SK-N-DZ (cell line): ENCODE measurements at regions not wholly inside any gene's neighbourhood (a gene's known extent, or its start where the extent isn't known, plus 50 kb on each side); places are given as distances from the start of the nearest gene placed in this dataset.
A peak's percentile ranks its signal among the peaks of the same experiment; 100 is the strongest.

Experiments used
- DNase-seq: peaks from one replicate; pipeline ENCODE4 v3.0.0-alpha.2; 2015; ENCODE audit warnings: low spot score

DNA sequence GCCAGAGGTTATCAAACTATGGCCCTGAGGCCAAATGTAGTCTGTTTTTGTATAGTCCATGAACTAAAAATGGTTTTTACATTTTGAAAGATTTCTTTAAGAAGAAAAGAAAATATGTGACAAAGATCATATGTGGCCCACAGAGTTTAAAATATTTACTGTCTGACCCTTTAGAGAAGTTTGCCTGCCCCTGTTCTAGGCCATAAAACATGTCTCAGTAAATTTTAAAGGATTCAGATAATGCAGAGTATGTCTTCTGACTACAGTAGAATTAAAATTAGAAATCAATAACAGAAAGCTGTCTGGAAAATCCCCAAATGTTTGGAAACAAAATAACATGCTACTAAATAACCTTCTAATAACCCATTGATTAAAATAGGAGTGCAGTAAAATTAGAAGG lies 86.3 kb downstream of the KCNRG start:
- DNase-seq: no peak

DNA sequence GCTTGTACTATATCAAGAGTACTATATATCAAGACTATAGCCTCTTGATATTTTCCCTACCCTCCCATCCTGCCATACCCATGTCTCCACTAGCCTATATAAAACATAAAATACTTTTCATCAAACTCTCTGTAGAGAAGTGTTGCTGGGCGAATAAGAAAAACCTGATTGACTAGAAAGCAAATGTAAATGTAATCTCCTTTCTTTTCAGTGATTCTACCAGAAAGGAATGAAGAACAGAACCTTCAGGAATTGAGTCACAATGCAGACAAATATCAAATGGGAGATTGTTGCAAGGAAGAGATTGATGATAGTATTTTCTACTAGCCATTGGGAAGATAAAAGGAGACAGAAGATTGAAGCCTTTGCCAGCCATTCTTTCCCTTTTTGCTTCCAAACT lies 89.2 kb downstream of the KCNRG start:
- DNase-seq: no peak

DNA sequence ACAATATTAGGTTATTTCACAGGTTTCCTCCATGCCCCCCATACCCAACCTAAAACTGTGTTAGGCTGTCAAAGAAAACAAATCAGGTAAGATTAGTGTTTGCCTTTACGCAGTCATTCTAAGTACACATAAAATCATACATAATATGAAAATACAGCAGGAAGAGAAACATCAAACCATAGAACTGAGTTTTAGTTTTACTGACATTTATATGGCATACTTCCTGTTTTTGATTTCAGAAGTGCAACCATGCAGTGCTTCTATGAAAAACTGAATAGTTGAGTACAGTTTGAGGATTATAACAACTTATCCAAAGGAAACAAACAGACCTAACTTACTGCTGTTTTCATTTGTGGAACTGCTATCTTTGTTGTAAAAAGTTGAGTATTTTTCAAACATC lies 91.3 kb downstream of the KCNRG start:
- DNase-seq: no peak

DNA sequence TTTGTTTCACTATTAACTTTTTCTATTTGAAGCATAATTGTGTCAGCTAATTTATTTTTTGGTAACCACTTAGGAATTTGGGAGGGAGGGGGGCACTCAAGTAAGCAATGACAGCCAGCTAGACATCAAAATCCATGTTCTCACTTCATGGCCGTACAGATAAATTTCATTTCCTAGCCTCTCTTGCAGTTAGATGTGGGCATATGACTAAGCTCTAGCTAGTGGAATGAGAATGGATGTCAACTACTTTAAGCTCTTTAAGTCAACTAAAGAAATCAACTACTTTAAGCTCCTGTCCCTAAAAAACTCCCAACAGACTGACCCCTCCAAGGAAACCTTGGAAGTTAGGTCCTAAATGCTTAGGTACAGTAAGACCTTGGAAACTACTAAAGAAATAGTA lies 92.0 kb downstream of the KCNRG start:
- DNase-seq: no peak

DNA sequence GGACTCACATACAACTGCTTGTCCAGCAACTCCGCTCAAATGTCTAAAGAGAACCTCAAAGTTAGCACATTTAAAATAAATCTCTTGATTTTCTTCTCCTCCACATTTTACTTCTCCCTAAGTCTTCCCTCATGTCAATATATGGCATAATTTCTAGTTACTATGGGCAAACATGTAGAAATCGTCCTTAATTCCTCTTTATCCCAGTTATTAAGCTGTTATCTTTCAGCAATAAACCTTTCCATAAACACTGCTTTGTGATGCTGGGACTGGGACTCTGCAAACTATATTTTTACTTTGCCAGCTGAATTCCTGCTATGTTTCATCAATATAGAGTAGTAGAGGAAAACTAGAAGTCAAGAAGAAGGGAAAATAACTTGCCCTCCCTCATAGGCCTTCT lies 99.7 kb downstream of the KCNRG start:
- no peak for DNase-seq

DNA sequence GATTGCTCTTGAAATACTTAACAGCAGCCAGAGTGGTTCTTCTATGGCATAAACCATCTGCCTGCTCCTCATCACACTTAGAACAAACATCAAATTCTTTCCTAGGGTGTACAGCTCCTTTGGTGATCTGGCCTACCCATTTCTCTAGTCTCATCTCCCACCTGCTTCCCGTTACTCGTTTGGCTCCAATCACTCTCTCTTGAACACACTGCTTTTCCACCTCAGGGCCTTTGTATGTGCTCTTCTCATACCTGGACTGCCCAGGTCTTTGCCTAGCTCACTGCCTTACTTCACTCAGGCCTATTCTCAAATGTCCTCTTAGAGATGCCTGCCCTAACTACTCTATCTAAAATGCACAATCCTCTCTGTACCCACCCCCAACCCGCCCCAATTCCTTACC lies 100.5 kb downstream of the KCNRG start:
- no peak for DNase-seq

DNA sequence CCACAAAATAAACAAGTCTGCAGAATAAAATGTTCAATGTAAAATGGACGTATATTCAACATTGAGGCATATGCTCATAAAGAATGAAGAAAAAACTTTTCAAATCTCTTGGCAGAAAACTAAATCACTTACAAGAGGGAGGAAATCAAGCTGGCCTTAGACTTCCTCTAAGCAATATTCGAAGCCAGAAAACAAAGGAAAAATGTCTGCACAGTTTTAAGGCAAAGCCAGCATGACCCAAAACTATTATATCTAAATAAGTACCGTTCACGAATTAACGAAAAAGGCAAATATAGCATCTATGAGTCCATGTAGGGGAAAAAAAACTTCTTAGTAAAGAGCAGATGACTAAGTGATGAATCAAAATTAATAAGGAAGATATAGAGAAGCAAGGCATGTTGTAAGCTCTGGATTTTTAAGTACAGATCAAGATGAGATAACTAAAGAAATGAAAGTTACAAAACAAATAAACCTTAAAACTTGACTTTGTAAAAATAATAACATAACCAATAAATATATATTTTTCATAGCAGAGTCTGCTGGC lies 101.3 kb downstream of the KCNRG start:
- no peak for DNase-seq

DNA sequence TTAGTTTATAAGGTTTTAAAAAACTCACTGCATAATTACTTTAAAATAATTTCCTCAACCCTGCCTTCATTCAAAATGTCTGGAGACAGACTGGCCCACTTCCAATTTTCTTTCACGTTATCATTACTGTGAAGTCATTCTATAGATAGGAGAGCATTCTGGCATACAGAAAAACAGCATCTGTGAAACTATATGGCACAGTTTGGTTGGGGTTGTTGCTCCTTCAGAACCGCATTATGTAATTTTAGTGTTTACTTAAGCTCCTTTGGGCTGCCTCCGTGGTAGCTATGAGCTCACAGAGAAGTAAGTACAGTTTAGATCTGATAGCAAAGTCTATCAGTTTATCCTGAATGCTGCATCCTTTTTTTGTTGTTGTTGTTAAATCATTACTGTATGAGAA lies 104.3 kb downstream of the KCNRG start:
- DNase-seq: no peak

DNA sequence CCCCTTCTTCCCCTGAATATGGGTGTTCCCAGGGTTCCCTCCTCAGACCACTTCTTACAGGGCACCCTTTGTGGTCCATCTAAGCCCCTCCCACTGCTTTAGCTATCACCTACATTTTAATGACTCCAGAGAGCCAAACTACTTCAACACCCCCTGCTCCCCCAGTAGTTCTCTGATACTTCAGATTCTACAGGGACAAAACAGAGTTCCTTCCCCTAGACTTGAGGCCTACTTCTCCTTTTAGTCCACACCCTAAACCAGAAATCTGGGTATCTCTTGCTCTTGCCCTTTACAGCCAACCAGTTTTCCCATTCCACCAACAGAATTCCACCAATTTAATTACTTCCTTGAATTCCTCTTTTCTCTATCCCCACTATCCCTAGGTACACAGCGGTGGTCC lies 107.2 kb downstream of the KCNRG start:
- DNase-seq: no peak

DNA sequence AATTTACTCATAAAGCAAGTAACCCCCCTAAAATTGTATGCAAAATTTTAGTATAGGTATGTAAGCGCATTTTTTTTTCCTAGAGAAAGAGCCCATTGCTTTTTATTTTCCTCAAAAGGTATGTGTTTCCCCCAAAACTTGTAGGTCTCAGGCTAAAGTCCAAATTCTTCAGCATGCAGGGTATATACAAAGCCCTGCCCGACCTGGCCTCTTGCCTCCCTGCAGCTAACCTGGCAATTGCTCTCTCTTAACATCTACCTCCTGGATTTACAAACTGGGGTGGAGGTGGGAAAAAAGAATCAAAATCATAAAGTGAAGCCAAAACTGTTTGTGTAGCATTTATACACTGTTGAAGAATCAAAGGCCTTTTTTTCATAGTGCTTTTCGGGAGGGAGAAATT lies 107.8 kb downstream of the KCNRG start:
- no peak for DNase-seq

DNA sequence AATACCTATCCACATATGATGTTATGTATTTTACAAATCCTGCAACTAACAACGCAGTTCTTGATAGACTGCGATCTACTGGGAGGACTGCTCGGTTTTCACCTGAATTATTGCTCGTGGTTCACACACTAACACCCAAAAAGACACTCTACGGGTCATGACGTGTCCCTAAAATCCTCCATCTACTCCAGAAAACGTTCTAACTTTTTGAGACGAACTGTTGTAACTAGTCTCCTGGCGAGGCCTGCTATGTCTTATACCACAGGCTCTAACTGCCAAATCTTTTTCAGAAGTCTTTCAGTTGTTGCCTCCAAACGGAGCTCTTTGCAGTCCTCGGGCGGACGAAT lies 108.2 kb downstream of the KCNRG start:
- no peak for DNase-seq

DNA sequence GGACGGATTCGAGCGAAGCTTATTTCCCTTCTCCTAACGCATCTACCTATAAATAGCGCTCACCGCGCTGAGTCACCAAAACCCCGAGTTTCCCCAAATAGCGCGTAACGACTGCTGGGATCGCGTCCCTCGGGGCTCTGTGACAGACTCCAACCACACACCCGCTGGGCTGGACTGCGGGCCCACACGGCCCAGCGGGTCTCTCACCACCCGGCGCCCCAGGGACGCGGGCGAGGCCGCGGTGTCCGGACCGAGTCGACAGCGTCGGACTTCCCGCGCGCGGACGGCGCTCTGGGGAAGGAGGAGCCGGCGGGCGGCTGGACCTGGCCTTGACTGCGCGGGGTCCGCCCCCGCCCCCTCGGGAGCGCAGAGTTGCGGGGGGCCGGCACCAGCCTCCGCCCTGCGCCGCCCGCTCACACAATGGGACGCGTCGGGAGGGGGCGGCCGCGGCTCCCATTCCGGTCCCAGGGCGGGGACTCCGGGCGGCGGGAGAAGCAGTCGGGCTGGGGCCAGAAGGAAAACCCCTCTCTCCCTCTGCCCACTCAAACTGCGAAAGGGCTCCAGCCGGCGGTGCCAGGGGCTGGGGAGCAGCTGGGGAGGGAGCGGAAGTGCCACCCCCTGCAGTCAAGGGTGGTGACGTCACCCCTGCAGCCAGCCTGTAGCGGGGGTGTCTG lies 108.8 kb downstream of the KCNRG start:
- peak; percentile 95 for DNase-seq

DNA sequence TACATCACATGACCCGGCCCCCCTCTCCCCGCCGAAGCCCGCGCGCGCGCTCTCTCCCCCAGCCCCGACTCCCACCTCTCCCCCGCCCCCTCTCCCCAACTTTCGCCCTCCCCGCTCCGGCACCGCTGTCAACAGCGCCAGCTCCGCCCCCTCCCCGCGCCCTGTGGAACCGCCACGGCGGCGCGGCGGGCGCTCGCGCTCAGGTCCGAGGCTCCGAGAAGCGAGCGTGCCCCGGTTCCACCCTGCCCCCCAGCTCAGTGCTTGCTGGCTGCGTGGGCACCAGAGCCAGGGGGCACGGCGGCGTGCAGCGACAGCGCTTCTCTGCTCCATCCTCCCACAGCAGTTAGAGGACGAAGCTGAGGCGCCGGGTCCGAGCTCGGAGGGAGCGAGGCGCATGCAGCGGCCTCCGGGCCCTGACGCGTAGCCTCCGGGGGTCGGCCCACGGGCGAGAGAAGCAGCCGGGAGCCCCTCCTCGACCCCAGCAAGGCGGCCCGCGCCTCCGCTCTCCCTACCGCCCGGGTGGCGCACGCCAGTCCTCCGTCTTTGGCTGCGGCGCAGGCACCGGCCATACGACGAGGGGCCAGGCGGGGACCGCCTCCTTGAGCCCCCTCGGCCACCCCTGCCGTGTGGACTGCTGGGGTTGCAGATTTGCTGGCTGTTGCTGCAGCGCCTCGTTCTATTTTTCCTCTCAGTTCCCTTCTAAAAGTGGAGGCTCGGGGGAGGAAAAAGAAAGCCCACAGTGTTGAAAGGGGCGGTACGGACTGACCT lies 109.5 kb downstream of the KCNRG start:
- DNase-seq: peak; percentile 74

DNA sequence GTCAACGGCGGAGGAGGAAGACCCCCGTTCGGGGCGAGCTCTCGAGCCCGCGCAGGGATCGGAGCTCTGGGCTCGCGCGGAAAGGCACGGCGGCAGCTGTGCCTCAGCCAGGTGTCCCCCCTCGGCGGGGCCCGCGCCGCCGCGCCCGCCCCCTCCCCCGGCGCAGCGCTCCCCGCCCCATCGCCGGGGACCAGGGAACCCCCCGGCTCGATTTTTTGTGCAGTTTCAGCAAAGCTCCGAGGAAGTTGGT lies 110.0 kb downstream of the KCNRG start:
- DNase-seq: no peak

DNA sequence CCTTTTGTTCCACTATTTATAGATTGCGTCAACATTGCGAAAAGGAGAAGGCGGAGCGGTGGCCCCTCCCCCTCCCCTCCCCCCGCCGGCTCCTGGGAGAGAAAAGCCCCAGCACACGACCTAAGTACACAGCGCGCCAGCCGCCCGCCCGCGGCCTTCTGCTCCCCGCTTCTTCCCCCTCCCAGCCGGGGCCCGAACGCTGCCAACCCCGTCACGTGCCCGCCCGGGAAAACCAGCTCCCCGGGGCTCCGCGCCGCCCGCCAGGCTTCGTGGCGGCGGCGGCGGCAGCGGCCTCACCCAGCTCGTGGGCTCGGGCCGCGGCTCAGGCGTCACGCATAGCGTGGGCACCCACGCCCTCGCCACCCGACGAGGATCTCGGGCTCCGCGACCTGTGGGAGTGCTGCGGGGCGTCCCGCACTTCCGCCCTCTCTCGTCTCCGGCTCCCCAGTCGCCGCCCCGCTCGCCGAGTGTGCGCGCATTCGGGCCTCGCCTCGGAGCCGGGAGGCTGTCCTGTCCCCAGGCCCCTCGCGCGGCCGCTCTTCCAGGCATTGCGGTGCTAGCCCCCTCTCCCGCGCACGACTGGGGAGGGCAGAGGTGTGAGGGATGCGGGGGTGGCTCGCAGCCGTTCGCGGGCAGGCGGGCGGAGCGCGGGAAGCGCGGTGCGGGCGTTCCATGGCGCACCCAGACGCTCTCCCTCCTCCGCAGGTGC lies 110.5 kb downstream of the KCNRG start:
- DNase-seq: peak; percentile 84

DNA sequence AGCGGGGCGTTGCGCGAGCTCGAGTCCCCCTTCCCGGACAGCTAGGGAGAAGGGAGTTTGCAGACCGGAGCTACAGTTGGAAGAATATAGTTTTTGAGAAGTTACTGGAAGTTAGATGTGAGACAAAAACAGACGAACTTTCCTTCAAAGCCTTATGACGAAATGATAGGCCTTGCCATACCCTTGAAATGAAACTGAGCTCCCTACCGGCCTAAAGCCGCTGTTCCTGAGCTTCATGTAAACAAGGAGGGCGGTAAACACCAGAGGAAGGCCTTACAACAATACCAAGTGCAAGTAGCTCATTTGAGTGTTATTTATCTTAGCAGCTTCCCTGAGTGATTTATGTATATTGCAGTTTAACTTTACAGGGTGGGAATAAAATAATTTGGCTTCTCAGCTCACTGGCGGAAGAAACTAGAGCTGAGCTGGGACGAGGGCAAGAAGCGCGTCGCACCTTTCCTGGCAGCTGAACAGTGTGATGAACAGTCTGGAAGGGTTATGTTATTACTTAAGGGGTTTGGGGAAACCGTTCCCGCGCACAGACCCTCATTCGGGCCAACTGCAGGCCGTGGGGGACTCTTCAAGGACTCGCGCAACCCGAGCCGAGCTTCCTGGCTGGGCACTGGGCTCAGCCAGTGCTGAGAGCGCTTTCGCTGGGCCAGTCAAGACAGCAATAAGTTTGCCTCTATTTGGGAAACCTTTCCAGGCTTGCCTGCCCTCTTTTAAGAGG lies 111.2 kb downstream of the KCNRG start:
- peak; percentile 41 for DNase-seq

DNA sequence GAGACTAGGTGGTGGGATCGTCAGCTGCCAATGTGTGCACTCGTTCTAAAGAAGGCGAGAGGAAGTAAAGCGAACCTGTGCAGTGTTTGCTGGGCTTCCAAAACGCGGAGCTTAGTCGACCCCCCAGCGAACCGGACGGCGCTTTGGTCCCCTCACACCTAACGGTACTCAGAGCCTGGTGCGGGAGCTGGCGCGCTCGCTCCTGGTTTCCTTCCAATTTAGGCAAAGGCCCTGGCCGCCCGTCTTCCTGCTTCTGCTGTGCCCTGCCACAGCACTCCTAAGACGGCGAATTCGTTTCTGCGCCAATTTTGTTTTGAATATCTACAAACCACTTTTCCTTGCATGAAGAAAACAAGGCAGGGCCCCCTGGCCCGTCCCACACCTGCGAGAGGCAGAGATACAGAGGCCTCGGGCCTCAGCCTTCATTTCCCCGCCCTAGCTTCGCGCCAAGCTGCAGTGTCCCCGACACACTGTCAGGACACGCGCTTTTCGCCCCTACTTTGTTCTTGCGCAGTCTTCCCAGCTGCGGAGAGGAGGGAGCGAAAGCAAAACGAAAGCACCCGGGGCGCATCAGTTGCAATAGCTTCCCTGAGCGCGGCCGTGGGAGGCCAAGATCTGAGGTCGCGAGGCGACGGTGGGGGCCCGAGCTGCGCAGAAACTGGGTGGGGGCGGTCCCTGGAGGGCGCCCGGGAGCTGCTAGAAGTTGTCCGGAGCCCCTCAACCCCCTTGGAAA lies 111.9 kb downstream of the KCNRG start:
- no peak for DNase-seq

DNA sequence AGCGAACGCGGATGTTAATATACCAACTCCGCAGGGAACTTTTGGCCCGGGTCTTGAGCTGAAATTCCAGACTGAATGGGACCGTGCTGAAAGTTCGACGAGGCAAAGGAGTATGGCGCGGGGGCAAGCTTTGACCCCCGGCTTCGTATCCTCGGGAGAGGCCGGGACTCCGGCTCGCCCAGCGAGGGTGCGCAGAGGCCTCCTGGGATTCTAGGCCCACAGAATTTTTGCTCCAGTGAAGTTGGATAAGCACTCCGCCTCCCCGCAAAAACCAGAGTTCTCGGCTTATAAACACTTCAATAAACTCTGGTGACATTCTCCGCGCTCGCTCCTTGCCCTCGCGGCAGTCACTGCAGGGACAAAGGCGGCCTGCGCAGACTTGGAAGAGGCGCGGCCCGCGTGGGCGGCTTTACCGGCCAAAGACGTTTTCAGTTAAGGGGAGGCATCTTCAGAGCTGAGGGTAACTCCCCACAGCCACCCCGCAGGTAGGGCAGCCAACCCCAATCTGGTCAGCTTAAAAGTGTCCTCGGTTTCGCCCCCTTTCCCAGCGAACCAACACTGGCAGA lies 112.6 kb downstream of the KCNRG start:
- no peak for DNase-seq

DNA sequence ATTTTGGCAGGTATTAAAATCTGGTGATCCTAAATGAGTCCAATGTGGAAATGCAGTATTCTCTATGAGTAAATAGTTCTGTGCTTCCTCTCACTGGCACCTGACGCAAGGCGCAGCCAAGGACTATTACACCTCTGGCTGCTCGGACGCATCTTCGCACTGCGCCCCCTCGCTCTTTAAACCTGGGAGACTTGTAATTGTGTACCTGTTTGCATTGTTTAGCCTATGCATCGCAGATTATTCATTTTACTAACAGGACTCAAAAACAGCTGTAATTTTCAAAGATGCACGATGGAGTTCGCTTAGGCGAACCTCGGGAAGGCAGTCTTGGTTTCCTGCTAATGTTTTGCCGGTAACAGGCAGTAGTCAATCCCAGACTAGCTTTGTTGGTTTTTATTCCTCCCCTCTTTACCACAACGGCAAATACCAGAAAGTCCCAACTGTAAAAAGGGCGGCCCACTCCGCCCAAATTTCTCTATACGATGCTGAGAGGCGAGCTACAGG lies 113.2 kb downstream of the KCNRG start:
- DNase-seq: no peak

DNA sequence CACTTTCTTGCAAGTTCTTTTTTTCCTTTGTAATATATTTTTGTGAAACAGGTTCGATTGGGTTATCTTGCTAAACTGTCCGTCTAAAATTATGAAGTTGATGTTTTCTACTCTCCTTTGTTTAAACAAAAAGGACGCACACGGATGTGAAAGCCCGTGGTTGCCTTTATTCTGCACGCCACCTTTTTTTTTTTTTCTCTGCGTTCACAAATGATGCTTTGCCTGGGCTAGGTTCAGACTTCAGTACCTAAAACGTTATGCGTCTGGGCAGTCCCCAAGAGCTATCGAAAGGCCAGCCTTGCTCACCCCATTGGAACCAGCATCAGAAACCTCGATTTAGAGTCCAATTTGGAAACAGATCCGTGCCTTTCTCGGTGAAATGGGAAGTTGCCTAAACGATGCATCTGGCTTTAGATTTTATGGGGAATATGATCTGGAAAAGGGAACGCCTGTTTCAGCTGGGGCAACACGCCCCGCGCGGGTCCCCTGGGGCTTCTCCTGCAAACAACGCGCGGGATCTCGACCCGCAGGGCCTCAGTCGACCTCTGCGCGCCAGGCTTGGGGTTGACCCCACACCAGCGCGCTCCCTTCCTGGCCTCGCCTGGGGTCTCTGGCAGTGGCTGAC lies 113.9 kb downstream of the KCNRG start:
- no peak for DNase-seq

DNA sequence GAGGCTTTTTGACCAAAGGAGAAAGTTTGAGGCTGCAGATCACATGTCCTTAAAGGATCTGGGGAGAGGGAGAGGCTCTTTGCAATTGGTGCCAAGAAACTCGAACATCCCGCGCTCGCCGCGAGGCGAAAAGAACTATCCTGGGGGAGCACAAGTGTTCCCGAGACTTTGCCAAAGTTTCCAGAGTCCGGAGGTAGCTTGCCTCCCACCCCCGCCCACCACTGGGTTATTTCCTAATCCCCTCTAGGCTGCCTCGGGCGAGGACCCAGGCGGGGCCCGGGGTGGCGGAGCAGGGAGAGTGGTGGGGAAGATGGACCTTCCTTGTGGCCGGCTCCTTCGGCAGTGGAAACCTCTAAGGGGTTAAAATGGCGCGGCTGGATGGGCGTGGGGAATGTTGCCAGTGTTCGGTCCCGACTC lies 114.5 kb downstream of the KCNRG start:
- no peak for DNase-seq
